ENCODE measurements at regions not wholly inside any gene's neighbourhood (a gene's known extent, or its start where the extent isn't known, plus 50 kb on each side); places are given as distances from the start of the nearest gene placed in this dataset.

GRCh38 chr13:39816936-39817335, 161.5 kb downstream of the COG6 start:
- 85 to 90% (median 88%) methylated on average over 6 of the region's 6 CpGs for WGBS, 5 donors
- TF ChIP-seq POLR2A (IDR thresholded peaks at IDR 0.05) (no peak), CTCF (IDR thresholded peaks at IDR 0.05) (no peak), POLR2AphosphoS5 (IDR thresholded peaks at IDR 0.05) (no peak), EP300 (IDR thresholded peaks at IDR 0.05) (no peak)
- no peaks in the 10 kb centered on the region for H3K4me1 ChIP-seq
- no peaks in the 10 kb centered on the region for H3K9me3 ChIP-seq
- H3K27ac ChIP-seq, result no peak overlapping the region
- no peaks in the 10 kb centered on the region for H3K36me3 ChIP-seq
- H3K27me3 ChIP-seq, result no peaks in the 10 kb centered on the region
- no peak for DNase-seq
- H3K4me3 ChIP-seq, result no peak overlapping the region
- intact Hi-C loops (cut with DNase I; ENCODE audit: low total_unique reads), result no loop called here

- Histone ChIP-seq H3K9me3 (no peaks in the 10 kb centered on the region), H3K27me3 (no peaks in the 10 kb centered on the region), H3K36me3 (no peaks in the 10 kb centered on the region), H3K27ac (no peak overlapping the region), H3K4me3 (no peak overlapping the region), H3K4me1 (no peaks in the 10 kb centered on the region)
- TF ChIP-seq POLR2AphosphoS5 (IDR thresholded peaks at IDR 0.05), result no peak
- 48 to 55% (median 50%) methylated on average over 5 of the region's 5 CpGs for WGBS, 5 donors
- intact Hi-C loops (cut with DNase I; ENCODE audit: low total_unique reads), result no loop called here
- DNase-seq, result peak in 1 of 2 donors; percentile 16
Measured at GRCh38 chr13:39818953-39819352, 163.5 kb downstream of the COG6 start.

- intact Hi-C loops (cut with DNase I; ENCODE audit: low total_unique reads), result no loop called here
- Histone ChIP-seq H3K36me3 (no peaks in the 10 kb centered on the region), H3K9me3 (no peaks in the 10 kb centered on the region), H3K4me1 (no peaks in the 10 kb centered on the region), H3K27ac (no peak overlapping the region), H3K4me3 (no peak overlapping the region), H3K27me3 (no peaks in the 10 kb centered on the region)
- TF ChIP-seq POLR2A (IDR thresholded peaks at IDR 0.05) (no peak), POLR2AphosphoS5 (IDR thresholded peaks at IDR 0.05) (no peak), CTCF (IDR thresholded peaks at IDR 0.05) (no peak), EP300 (IDR thresholded peaks at IDR 0.05) (no peak)
- DNase-seq, result no peak
- WGBS, 5 donors, result 73 to 92% (median 86%) methylated on average over 2 of the region's 2 CpGs
Measured at GRCh38 chr13:39820606-39821005, 165.1 kb downstream of the COG6 start.

- no peaks in the 10 kb centered on the region for H3K36me3 ChIP-seq
- DNase-seq, result no peak
- H3K27ac ChIP-seq, result no peak overlapping the region
- no peaks in the 10 kb centered on the region for H3K9me3 ChIP-seq
- H3K4me1 ChIP-seq, result no peaks in the 10 kb centered on the region
- 88 to 98% (median 93%) methylated on average over 1 of the region's 1 CpG for WGBS, 5 donors
- TF ChIP-seq EP300 (IDR thresholded peaks at IDR 0.05), result no peak
- TF ChIP-seq POLR2AphosphoS5 (IDR thresholded peaks at IDR 0.05), result no peak
- TF ChIP-seq POLR2A (IDR thresholded peaks at IDR 0.05), result no peak
- TF ChIP-seq CTCF (IDR thresholded peaks at IDR 0.05), result no peak
- H3K4me3 ChIP-seq, result no peak overlapping the region
- intact Hi-C loops (cut with DNase I; ENCODE audit: low total_unique reads), result no loop called here
- H3K27me3 ChIP-seq, result no peaks in the 10 kb centered on the region
Measured at GRCh38 chr13:39821977-39822376, 166.5 kb downstream of the COG6 start.

- WGBS, 5 donors, result 66 to 76% (median 70%) methylated on average over 3 of the region's 3 CpGs
Measured at GRCh38 chr13:39822437-39822836, 167.0 kb downstream of the COG6 start.

More at GRCh38 chr13:39822437-39822836, 167.0 kb downstream of the COG6 start:
- no peaks in the 10 kb centered on the region for H3K27me3 ChIP-seq
- H3K36me3 ChIP-seq, result no peaks in the 10 kb centered on the region
- TF ChIP-seq POLR2AphosphoS5 (IDR thresholded peaks at IDR 0.05), result no peak
- TF ChIP-seq EP300 (IDR thresholded peaks at IDR 0.05), result no peak
- no peak for DNase-seq
- no peak overlapping the region for H3K27ac ChIP-seq
- intact Hi-C loops (cut with DNase I; ENCODE audit: low total_unique reads), result no loop called here
- H3K4me3 ChIP-seq, result no peak overlapping the region
- no peaks in the 10 kb centered on the region for H3K4me1 ChIP-seq
- H3K9me3 ChIP-seq, result no peaks in the 10 kb centered on the region
